ENCODE measurements at regions not wholly inside any gene's neighbourhood (a gene's known extent, or its start where the extent isn't known, plus 50 kb on each side); places are given as distances from the start of the nearest gene placed in this dataset.

DNA sequence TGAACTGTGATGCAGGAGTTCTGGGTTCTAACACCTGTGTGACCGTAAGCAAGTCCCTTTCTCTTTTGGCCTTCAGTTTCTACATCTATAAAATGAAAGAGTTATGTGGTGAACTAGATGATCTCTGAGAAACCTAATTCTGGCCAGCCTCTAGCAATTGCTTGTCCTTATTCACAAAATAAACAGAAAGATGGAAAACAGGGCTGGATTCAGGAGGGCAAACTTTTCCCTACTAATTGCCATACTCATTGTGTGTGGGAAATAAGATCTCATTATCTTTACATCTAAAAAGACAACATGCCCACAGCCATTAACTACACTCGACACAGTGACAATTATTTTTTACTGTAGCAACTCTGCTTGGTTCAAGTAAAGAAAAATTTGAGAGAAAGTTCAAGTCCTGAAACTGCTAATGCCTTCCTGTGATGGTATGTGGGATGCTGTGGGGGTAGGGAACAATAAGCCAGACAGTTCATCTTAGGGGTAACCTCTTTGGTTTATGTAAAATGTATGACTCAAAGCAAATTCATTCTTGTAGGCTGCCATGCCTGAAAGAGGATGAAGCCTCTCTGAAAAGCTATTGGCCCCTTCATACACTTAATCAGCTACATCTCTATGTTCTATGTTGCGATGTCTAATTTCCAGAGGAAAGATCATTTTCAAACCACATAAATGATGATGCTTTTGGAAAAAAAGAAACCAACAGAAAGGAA, 177.6 kb upstream of the BCL6 start (continued):
- TF ChIP-seq, protein P1, sequence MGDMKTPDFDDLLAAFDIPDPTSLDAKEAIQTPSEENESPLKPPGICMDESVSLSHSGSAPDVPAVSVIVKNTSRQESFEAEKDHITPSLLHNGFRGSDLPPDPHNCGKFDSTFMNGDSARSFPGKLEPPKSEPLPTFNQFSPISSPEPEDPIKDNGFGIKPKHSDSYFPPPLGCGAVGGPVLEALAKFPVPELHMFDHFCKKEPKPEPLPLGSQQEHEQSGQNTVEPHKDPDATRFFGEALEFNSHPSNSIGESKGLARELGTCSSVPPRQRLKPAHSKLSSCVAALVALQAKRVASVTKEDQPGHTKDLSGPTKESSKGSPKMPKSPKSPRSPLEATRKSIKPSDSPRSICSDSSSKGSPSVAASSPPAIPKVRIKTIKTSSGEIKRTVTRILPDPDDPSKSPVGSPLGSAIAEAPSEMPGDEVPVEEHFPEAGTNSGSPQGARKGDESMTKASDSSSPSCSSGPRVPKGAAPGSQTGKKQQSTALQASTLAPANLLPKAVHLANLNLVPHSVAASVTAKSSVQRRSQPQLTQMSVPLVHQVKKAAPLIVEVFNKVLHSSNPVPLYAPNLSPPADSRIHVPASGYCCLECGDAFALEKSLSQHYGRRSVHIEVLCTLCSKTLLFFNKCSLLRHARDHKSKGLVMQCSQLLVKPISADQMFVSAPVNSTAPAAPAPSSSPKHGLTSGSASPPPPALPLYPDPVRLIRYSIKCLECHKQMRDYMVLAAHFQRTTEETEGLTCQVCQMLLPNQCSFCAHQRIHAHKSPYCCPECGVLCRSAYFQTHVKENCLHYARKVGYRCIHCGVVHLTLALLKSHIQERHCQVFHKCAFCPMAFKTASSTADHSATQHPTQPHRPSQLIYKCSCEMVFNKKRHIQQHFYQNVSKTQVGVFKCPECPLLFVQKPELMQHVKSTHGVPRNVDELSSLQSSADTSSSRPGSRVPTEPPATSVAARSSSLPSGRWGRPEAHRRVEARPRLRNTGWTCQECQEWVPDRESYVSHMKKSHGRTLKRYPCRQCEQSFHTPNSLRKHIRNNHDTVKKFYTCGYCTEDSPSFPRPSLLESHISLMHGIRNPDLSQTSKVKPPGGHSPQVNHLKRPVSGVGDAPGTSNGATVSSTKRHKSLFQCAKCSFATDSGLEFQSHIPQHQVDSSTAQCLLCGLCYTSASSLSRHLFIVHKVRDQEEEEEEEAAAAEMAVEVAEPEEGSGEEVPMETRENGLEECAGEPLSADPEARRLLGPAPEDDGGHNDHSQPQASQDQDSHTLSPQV (IDR thresholded peaks at IDR 0.05): no peak
- TF ChIP-seq RUNX3 (IDR thresholded peaks at IDR 0.05; ENCODE audit: low read length) (no peak), NRF1 (conservative IDR thresholded peaks at IDR 0.05; ENCODE audit: low read depth, low read length) (no peak)

DNA sequence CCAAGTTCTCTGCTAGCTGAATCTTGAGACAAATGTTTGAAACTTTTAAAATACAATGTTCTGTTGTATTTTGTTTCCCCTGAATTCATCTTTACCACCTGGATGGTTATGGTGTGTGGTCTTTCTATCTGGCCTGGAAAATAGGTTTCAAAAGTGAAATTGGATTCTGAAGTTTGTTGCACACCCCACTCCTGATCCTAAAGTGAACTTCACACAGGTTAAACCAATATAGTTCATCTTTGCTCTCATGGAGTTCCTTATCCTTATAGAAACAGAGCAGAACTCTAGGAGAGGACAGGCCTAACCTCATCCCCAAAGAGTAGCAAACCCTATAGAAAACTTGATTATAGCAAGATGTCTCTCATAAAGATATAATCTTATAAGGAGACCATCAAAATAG, 179.4 kb upstream of the BCL6 start:
- H3K4me2 ChIP-seq (ENCODE audit: control insufficient read depth, insufficient read depth): no peak overlapping the region
- intact Hi-C loops (cut with micrococcal nuclease; ENCODE audit: unreplicated experiment) (no loop called here), in situ Hi-C loops (cut with MboI) (no loop called here)
- H3K9ac ChIP-seq (ENCODE audit: control insufficient read depth, insufficient read depth, low read length): no peak overlapping the region
- no peaks in the 10 kb centered on the region for H3K79me2 ChIP-seq (ENCODE audit: control insufficient read depth, insufficient read depth, low read length)
- ChIA-PET SMC1A (ENCODE audit: uncharacterized antibody, unreplicated experiment) (interaction anchor here (1.8 kb wide), 1 partner anchor 22 kb away, joined by 7 read pairs; no protein-coding TSS in a partner anchor), CTCF (no interaction called here), POLR2A (no interaction called here), RAD21 (ENCODE audit: unreplicated experiment) (no interaction called here)
- H3K9me3 ChIP-seq (replicated peaks; ENCODE audit: control insufficient read depth, insufficient read depth, low read length): peaks cover 10% of the 10 kb centered on the region
- no peak for DNase-seq (ENCODE audit: low read depth, low spot score)
- FAIRE-seq: no peak
- no TSS peak for BruUV-seq (replicated peaks)
- TF ChIP-seq FOS (IDR thresholded peaks at IDR 0.05; ENCODE audit: borderline replicate concordance, extremely low read depth, insufficient read length): no peak
- TF ChIP-seq MEF2A (IDR thresholded peaks at IDR 0.05; ENCODE audit: insufficient read depth, low read depth, low read length): no peak
- no peak overlapping the region for H3K4me3 ChIP-seq
- no peaks in the 10 kb centered on the region for H3K36me3 ChIP-seq (ENCODE audit: control insufficient read depth in 2 of 2, insufficient read depth in 2 of 2, low read length in 1 of 2)
- H3K27ac ChIP-seq (ENCODE audit: control insufficient read depth, insufficient read depth): no peak overlapping the region
- no peak for ATAC-seq
- no peak overlapping the region for H2AFZ ChIP-seq (ENCODE audit: control insufficient read depth, low read depth, low read length)
- no peaks in the 10 kb centered on the region for H4K20me1 ChIP-seq (ENCODE audit: control insufficient read depth, insufficient read depth)
- H3K4me1 ChIP-seq (ENCODE audit: control insufficient read depth, insufficient read depth, low read length): peaks cover 6% of the 10 kb centered on the region
- H3K27me3 ChIP-seq (replicated peaks in 1 of 2; ENCODE audit: control insufficient read depth in 2 of 2, insufficient read depth in 2 of 2, low read length in 1 of 2): peaks cover 0 to 2% of the 10 kb centered on the region in 2 experiments; a peak in 2 of 4 replicates
